IPS-20b (cell line): ENCODE measurements at regions not wholly inside any gene's neighbourhood (a gene's known extent, or its start where the extent isn't known, plus 50 kb on each side); places are given as distances from the start of the nearest gene placed in this dataset.

Source experiments
- H3K27ac ChIP-seq: one replicate; pipeline ENCODE4 v1.5.1; 2013; ENCODE audit warnings: low read length
- H3K27me3 ChIP-seq: 2 replicates; pipeline ENCODE4 v1.6.1; 2013; ENCODE audit warnings: mild to moderate bottlenecking, low read length, inconsistent platforms; ENCODE audit not compliant: insufficient read depth
- H3K36me3 ChIP-seq: 2 replicates; pipeline ENCODE4 v1.6.1; 2013; ENCODE audit warnings: low read depth, mild to moderate bottlenecking, inconsistent platforms, low read length, moderate library complexity; ENCODE audit not compliant: insufficient read depth
- H3K4me1 ChIP-seq: 2 replicates; pipeline ENCODE4 v1.6.1; 2013; ENCODE audit warnings: mild to moderate bottlenecking, control low read depth, inconsistent platforms, low read length, moderate library complexity; ENCODE audit not compliant: insufficient read depth
- H3K4me3 ChIP-seq: 2 replicates; pipeline ENCODE4 v1.5.1; 2013; ENCODE audit warnings: mild to moderate bottlenecking, low read length, inconsistent platforms
- H3K9ac ChIP-seq: 2 replicates; pipeline ENCODE4 v1.6.1; 2013; ENCODE audit warnings: low read depth, mild to moderate bottlenecking, inconsistent platforms, low read length, moderate library complexity
- H3K9me3 ChIP-seq: 2 replicates; pipeline ENCODE4 v1.6.1; 2013; ENCODE audit warnings: mild to moderate bottlenecking, low read depth, low read length, inconsistent platforms; ENCODE audit not compliant: insufficient read depth

GRCh38 chr6:104411302-104411701 lies 448.4 kb downstream of the HACE1 start:
- H3K36me3 ChIP-seq, result no peaks in the 10 kb centered on the region
- H3K4me1 ChIP-seq, result no peaks in the 10 kb centered on the region; the same call in 1 of the 2 replicates
- H3K27me3 ChIP-seq, result no peaks in the 10 kb centered on the region
- H3K27ac ChIP-seq, result no peak overlapping the region
- H3K9ac ChIP-seq, result no peak overlapping the region
- no peaks in the 10 kb centered on the region for H3K9me3 ChIP-seq
- no peak overlapping the region for H3K4me3 ChIP-seq

GRCh38 chr6:104409913-104410312 lies 449.8 kb downstream of the HACE1 start:
- Histone ChIP-seq H3K9ac (no peak overlapping the region), H3K4me3 (no peak overlapping the region), H3K4me1 (no peaks in the 10 kb centered on the region; the same call in 1 of the 2 replicates), H3K9me3 (no peaks in the 10 kb centered on the region), H3K27ac (no peak overlapping the region), H3K27me3 (no peaks in the 10 kb centered on the region), H3K36me3 (no peaks in the 10 kb centered on the region)

GRCh38 chr6:104407957-104408356 lies 451.8 kb downstream of the HACE1 start:
- no peak overlapping the region for H3K9ac ChIP-seq
- H3K36me3 ChIP-seq, result no peaks in the 10 kb centered on the region
- no peaks in the 10 kb centered on the region for H3K9me3 ChIP-seq
- no peaks in the 10 kb centered on the region for H3K27me3 ChIP-seq
- H3K4me3 ChIP-seq, result no peak overlapping the region
- no peaks in the 10 kb centered on the region; the same call in 1 of the 2 replicates for H3K4me1 ChIP-seq
- no peak overlapping the region for H3K27ac ChIP-seq

GRCh38 chr6:104404377-104404776 lies 455.3 kb downstream of the HACE1 start:
- Histone ChIP-seq H3K9me3 (no peaks in the 10 kb centered on the region), H3K4me3 (no peak overlapping the region), H3K27ac (no peak overlapping the region), H3K36me3 (no peaks in the 10 kb centered on the region), H3K9ac (no peak overlapping the region), H3K27me3 (no peaks in the 10 kb centered on the region), H3K4me1 (no peaks in the 10 kb centered on the region; the same call in 1 of the 2 replicates)

GRCh38 chr6:104402572-104402971 lies 457.1 kb downstream of the HACE1 start:
- Histone ChIP-seq H3K9ac (no peak overlapping the region), H3K27ac (no peak overlapping the region)

GRCh38 chr6:104401926-104402325 lies 457.8 kb downstream of the HACE1 start:
- Histone ChIP-seq H3K9ac (no peak overlapping the region), H3K4me1 (no peaks in the 10 kb centered on the region), H3K36me3 (no peaks in the 10 kb centered on the region), H3K4me3 (no peak overlapping the region), H3K9me3 (no peaks in the 10 kb centered on the region), H3K27ac (no peak overlapping the region), H3K27me3 (no peaks in the 10 kb centered on the region)

More at GRCh38 chr6:104402572-104402971, 457.1 kb downstream of the HACE1 start:
- Histone ChIP-seq H3K36me3 (no peaks in the 10 kb centered on the region), H3K9me3 (no peaks in the 10 kb centered on the region), H3K27me3 (no peaks in the 10 kb centered on the region), H3K4me3 (no peak overlapping the region), H3K4me1 (no peaks in the 10 kb centered on the region)

GRCh38 chr6:104400844-104401243 lies 458.9 kb downstream of the HACE1 start:
- Histone ChIP-seq H3K27ac (no peak overlapping the region), H3K4me1 (no peaks in the 10 kb centered on the region), H3K4me3 (no peak overlapping the region), H3K9ac (no peak overlapping the region), H3K9me3 (no peaks in the 10 kb centered on the region), H3K27me3 (no peaks in the 10 kb centered on the region), H3K36me3 (no peaks in the 10 kb centered on the region)

GRCh38 chr6:104396077-104396476 lies 463.6 kb downstream of the HACE1 start:
- H3K36me3 ChIP-seq, result no peaks in the 10 kb centered on the region
- no peaks in the 10 kb centered on the region for H3K4me1 ChIP-seq
- H3K27me3 ChIP-seq, result no peaks in the 10 kb centered on the region
- no peak overlapping the region for H3K9ac ChIP-seq
- H3K27ac ChIP-seq, result no peak overlapping the region
- no peaks in the 10 kb centered on the region for H3K9me3 ChIP-seq
- H3K4me3 ChIP-seq, result no peak overlapping the region

- Histone ChIP-seq H3K27ac (no peak overlapping the region), H3K36me3 (no peaks in the 10 kb centered on the region), H3K9me3 (no peaks in the 10 kb centered on the region), H3K27me3 (no peaks in the 10 kb centered on the region), H3K4me3 (no peak overlapping the region), H3K4me1 (no peaks in the 10 kb centered on the region), H3K9ac (no peak overlapping the region)
Observed at GRCh38 chr6:104381907-104382306, 477.8 kb downstream of the HACE1 start.

- no peaks in the 10 kb centered on the region for H3K27me3 ChIP-seq
- H3K9me3 ChIP-seq, result no peaks in the 10 kb centered on the region; the same call in 1 of the 2 replicates
- no peak overlapping the region for H3K9ac ChIP-seq
- H3K27ac ChIP-seq, result no peak overlapping the region
- H3K4me3 ChIP-seq, result no peak overlapping the region
- H3K4me1 ChIP-seq, result no peaks in the 10 kb centered on the region
- no peaks in the 10 kb centered on the region for H3K36me3 ChIP-seq
Observed at GRCh38 chr6:104365451-104366234, 494.1 kb downstream of the HACE1 start.

GRCh38 chr6:104357928-104358327 lies 501.8 kb downstream of the HACE1 start:
- Histone ChIP-seq H3K27me3 (no peaks in the 10 kb centered on the region), H3K36me3 (no peaks in the 10 kb centered on the region), H3K9me3 (no peaks in the 10 kb centered on the region), H3K4me1 (no peaks in the 10 kb centered on the region), H3K9ac (no peak overlapping the region), H3K27ac (no peak overlapping the region), H3K4me3 (no peak overlapping the region)

GRCh38 chr6:104356197-104356596 lies 503.5 kb downstream of the HACE1 start:
- no peaks in the 10 kb centered on the region for H3K36me3 ChIP-seq
- no peak overlapping the region for H3K27ac ChIP-seq
- H3K9ac ChIP-seq, result no peak overlapping the region
- no peaks in the 10 kb centered on the region for H3K4me1 ChIP-seq
- H3K27me3 ChIP-seq, result no peaks in the 10 kb centered on the region
- H3K4me3 ChIP-seq, result no peak overlapping the region
- H3K9me3 ChIP-seq, result no peaks in the 10 kb centered on the region
